SIG-M5 treated with dmso at 0.1 percent for 504 hours (cell line): ENCODE measurements at regions not wholly inside any gene's neighbourhood (a gene's known extent, or its start where the extent isn't known, plus 50 kb on each side); places are given as distances from the start of the nearest gene placed in this dataset.
"Not testable (repeated sequence)": the region's sequence is repeated elsewhere in the genome, so short reads cannot be mapped to it uniquely, and the experiment has no call there.

Experiments
- DNase-seq: peaks from one replicate; lab custom pipeline; 2025; ENCODE audit not compliant: unreplicated experiment; lab: John Stamatoyannopoulos, UW

GRCh38 chr9:101893661-101894646, 155.5 kb upstream of the GRIN3A start:
- no peak for DNase-seq

DNA sequence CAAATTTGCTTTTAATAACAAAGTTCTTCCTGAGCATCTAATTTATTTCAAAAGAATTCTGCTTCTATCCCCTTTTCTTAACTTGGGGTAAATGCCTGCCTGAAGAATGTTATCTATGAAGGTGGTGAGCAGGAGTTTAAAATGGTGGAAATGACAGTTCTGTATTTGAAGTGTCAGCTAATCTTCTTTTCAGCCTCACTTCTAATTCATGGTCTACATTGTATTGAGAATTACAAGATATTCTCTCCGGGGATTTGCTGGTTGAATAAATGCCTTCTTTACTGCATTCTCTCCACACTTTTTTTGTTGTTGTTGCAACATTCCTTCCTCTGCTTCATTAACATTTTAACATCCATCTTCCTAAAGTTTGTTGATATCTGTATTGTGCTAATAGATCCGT, 143.1 kb upstream of the GRIN3A start:
- DNase-seq, result no peak

- DNase-seq, result no peak
Observed at GRCh38 chr9:101880846-101881245, 142.4 kb upstream of the GRIN3A start.

- DNase-seq, result no peak
Observed at GRCh38 chr9:101878734-101879133, 140.3 kb upstream of the GRIN3A start.

DNA sequence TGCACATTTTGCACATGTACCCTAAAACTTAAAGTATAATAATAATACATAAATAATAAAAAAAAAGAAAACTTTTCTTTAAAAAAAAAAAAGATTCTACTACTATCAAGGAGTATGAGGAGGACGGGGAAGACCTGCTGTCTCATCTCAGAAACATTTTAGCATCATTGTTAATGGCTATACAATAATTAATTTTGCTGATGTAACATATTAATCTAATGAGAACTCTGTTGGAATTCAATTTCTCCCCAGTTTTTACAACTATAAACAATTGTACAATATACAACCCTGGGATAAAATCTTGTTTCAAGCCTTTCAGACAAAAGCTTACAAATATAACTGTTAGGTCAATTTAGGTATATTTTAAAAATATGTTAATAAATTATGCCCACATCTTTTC, 139.0 kb upstream of the GRIN3A start:
- no peak for DNase-seq

GRCh38 chr9:101861472-101861871, 123.0 kb upstream of the GRIN3A start:
- no peak for DNase-seq

DNA sequence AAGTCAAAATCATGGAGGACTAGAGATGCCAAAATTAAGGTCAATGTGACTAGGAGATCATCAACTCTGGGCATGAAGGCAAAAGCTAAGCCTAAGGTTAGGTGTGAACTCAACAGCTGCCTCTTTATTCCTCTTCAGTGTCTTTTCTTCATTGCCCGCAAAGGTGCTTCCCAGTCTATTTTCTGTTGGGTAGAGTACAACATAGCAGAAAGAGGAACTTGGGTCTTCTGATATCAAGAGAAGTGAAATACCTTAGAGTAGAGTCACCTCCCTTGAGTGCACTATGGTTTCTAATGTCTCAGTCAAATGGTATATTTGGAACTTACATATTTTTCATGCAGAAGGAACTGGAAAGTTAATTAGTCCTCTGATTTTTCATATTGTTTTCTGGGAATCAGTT, 122.5 kb upstream of the GRIN3A start:
- no peak for DNase-seq

- no peak for DNase-seq
Observed at GRCh38 chr9:101859620-101860019, 121.2 kb upstream of the GRIN3A start.

- DNase-seq, result no peak
Observed at GRCh38 chr9:101858026-101858425, 119.6 kb upstream of the GRIN3A start.

GRCh38 chr9:101849102-101849707, 110.8 kb upstream of the GRIN3A start:
- no peak for DNase-seq

GRCh38 chr9:101848485-101848919, 110.1 kb upstream of the GRIN3A start:
- DNase-seq, result no peak

DNA sequence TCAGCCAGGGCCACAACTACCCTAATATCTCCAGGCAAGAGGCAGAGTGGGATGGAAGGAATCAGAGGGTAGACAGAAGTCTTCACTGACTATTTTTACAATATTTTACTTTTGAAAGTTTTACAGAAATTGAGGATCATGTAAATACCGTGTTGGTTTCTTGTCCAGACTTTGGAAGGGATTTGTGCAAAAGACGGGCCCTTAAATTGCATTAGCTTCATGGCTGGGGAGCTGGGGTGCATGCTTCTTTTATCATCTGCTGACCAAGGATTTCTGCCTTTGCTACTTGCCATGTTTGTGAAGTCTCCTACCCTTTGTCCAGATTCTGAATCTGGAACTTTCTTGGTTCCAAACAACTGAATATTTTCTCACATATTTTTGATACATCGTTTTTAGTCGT, 107.7 kb upstream of the GRIN3A start:
- DNase-seq, result no peak

DNA sequence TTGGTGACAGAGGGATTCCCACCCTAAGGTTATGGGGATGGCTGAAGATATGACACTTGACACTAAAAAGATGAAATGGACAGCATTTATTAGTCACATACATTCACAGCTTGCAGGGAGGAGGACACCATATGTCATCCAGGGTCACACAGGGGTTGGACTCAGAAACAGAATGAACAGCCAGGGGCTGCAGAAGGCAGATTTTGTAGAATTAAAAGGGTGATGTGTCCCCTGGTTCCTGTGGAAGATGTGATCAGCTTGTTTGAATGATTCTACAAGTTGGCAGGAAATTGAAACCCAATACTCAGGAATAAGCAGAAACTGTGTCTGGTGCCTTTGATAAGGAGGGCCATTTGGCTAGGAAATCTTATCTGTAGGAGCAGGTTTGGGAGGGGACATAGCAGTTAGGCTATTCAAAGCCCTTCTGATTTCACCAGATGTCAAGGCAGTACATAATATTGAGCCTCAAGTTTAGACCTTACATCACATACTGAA, 102.3 kb upstream of the GRIN3A start:
- no peak for DNase-seq

GRCh38 chr9:101838988-101839387, 100.5 kb upstream of the GRIN3A start:
- not testable (repeated sequence) for DNase-seq

GRCh38 chr9:101836021-101836420, 97.6 kb upstream of the GRIN3A start:
- DNase-seq, result no peak

- no peak for DNase-seq
Observed at GRCh38 chr9:101832486-101832885, 94.0 kb upstream of the GRIN3A start.

GRCh38 chr9:101821450-101821849, 83.0 kb upstream of the GRIN3A start:
- not testable (repeated sequence) for DNase-seq

DNA sequence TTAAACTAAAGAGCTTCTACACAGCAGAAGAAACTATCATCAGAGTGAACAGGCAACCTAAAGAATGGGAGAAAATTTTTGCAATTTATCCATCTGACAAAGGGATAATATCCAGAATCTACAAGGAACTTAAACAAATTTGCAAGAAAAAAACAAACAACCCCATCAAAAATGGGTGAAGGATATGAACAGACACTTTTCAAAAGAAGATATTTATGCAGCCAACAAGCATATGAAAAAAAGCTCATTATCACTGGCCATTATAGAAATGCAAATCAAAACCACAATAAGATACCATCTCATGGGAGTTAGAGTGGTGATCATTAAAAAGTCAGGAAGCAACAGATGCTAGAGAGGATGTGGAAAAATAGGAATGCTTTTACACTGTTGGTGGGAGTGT, 82.5 kb upstream of the GRIN3A start:
- DNase-seq, result not testable (repeated sequence)

DNA sequence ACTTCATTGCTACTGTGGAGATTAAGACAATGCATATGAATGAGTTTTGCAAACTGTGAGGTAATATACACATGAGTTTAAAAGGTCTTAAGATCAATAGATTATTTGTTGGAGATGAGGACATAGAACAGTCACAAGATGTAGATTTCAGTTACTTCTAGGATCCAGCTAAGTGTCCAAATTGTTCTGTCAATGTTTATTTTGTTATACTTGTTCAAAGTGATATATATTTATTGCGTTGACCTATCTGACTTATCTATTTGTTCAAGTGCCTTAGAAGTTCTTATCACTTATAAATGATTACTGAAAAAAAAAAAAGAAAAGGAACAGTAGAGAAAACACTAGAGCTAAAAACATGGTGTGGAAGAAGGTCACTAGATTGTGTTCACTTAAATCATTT, 75.6 kb upstream of the GRIN3A start:
- DNase-seq, result no peak

DNA sequence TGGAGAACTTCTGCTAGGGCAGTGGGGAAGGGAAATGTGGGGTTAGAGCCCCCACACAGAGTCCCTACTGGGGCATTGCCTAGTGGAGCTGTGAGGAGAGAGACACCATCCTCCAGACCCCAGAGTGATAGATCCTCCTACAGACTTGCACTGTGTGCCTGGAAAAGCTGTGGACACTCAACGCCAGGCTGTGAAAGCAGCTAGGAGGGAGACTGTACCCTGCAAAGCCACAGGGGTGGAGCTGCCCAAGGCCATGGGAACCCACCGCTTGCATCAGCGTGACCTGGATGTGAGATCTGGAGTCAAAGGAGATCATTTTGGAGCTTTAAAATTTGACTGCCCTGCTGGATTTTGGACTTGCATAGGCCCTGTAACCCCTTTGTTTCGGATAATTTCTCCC, 69.4 kb upstream of the GRIN3A start:
- not testable (repeated sequence) for DNase-seq

DNA sequence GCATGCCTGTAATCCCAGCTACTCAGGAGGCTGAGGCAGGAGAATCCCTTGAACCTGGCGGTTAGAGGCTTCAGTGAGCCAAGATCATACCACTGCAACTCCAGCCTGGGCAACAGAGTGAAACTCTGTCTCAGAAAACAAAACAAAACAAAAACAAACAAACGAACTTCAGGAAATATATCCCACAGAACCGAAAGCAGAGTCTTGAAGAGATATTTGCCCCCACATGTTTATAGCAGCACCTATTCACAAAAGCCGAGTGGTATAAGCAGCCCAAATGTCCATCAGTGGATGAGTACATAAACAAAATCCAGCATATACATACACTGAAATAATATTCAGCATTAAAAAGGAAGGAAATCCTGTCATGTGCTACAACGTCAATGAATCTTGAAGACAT, 57.6 kb upstream of the GRIN3A start:
- DNase-seq, result no peak

- no peak for DNase-seq
Observed at GRCh38 chr9:101795147-101795546, 56.7 kb upstream of the GRIN3A start.
